Eye (tissue), 1 donor: ENCODE measurements at regions not wholly inside any gene's neighbourhood (a gene's known extent, or its start where the extent isn't known, plus 50 kb on each side); places are given as distances from the start of the nearest gene placed in this dataset.

Experiments
- DNase-seq: peaks from one replicate; pipeline ENCODE4 v3.0.0-alpha.2; 2015

GRCh38 chrX:110408949-110409588, 50.4 kb downstream of the RTL9 start:
- no peak for DNase-seq

- DNase-seq = no peak
Observed at GRCh38 chrX:110409925-110410324, 51.3 kb downstream of the RTL9 start.

- DNase-seq = no peak
Observed at GRCh38 chrX:110410603-110411002, 52.0 kb downstream of the RTL9 start.

GRCh38 chrX:110412971-110413726, 54.5 kb downstream of the RTL9 start:
- DNase-seq = peak; percentile 89

- DNase-seq = no peak
Observed at GRCh38 chrX:110413727-110414124, 55.1 kb downstream of the RTL9 start.

- DNase-seq = no peak
Observed at GRCh38 chrX:110414273-110414672, 55.6 kb downstream of the RTL9 start.

GRCh38 chrX:110414679-110415439, 56.2 kb downstream of the RTL9 start:
- no peak for DNase-seq

- no peak for DNase-seq
Observed at GRCh38 chrX:110415440-110416170, 57.0 kb downstream of the RTL9 start.

GRCh38 chrX:110417128-110417527, 58.5 kb downstream of the RTL9 start:
- no peak for DNase-seq

GRCh38 chrX:110418316-110419235, 59.9 kb downstream of the RTL9 start:
- peak; percentile 64 for DNase-seq

GRCh38 chrX:110419512-110419911, 60.9 kb downstream of the RTL9 start:
- no peak for DNase-seq

GRCh38 chrX:110420771-110421499, 62.3 kb downstream of the RTL9 start:
- DNase-seq = no peak

GRCh38 chrX:110421500-110422455, 63.1 kb downstream of the RTL9 start:
- no peak for DNase-seq

- no peak for DNase-seq
Observed at GRCh38 chrX:110425222-110426154, 66.8 kb downstream of the RTL9 start.

- no peak for DNase-seq
Observed at GRCh38 chrX:110426155-110426504, 67.5 kb downstream of the RTL9 start.

GRCh38 chrX:110427076-110427475, 68.4 kb downstream of the RTL9 start:
- DNase-seq = no peak

GRCh38 chrX:110428144-110428543, 69.5 kb downstream of the RTL9 start:
- no peak for DNase-seq

GRCh38 chrX:110430293-110431076, 71.8 kb downstream of the RTL9 start:
- DNase-seq = no peak
